ENCODE measurements at regions not wholly inside any gene's neighbourhood (a gene's known extent, or its start where the extent isn't known, plus 50 kb on each side); places are given as distances from the start of the nearest gene placed in this dataset.
"Not testable (repeated sequence)": the region's sequence is repeated elsewhere in the genome, so short reads cannot be mapped to it uniquely, and the experiment has no call there.

GRCh38 chr6:119493980-119494379 is 144.4 kb upstream of the MAN1A1 start:
- ChIA-PET POLR2A (ENCODE audit: unreplicated experiment) (no interaction called here), CTCF (no interaction called here)
- no CpG with 5 or more reads among the region's 1 CpG for WGBS, 2 experiments (ENCODE audit: extremely low coverage in 2 of 2, insufficient read length in 1 of 2)
- no peak overlapping the region for H3K14ac ChIP-seq (replicated peaks; ENCODE audit: low read depth, low read length)
- H3K4ac ChIP-seq (ENCODE audit: low read depth, low read length), result no peak overlapping the region
- no peaks in the 10 kb centered on the region for H3K9me3 ChIP-seq (ENCODE audit: control insufficient read depth, insufficient read depth, low read length)
- in situ Hi-C loops (cut with MboI; ENCODE audit: low sequenced_read_pairs), result no loop called here
- no peak overlapping the region for H2BK5ac ChIP-seq (ENCODE audit: low read depth, low read length, poor library complexity, severe bottlenecking)
- H3K23ac ChIP-seq (ENCODE audit: low read depth, low read length), result no peak overlapping the region
- no peaks in the 10 kb centered on the region for H3K9me1 ChIP-seq (ENCODE audit: insufficient read depth, low read length)
- H2AK9ac ChIP-seq (replicated peaks; ENCODE audit: low read depth, low read length, poor library complexity), result no peak overlapping the region
- no peak overlapping the region for H3K4me3 ChIP-seq (ENCODE audit: insufficient read depth, low read depth, low read length)
- no peak overlapping the region for H3K56ac ChIP-seq (ENCODE audit: extremely low read depth, insufficient read depth, low read length)
- H3K9ac ChIP-seq (ENCODE audit: low read depth, low read length), result no peak overlapping the region
- DNase-seq (no peak), ATAC-seq (ENCODE audit: low read depth) (no peak)
- no peak overlapping the region for H3K4me2 ChIP-seq (ENCODE audit: low read depth, low read length)
- intact Hi-C loops (cut with micrococcal nuclease), result no loop called here
- no TSS peak for BruUV-seq (replicated peaks)
- no peak overlapping the region for H2AK5ac ChIP-seq (ENCODE audit: low read depth, low read length)
- no peak overlapping the region for H2BK20ac ChIP-seq (ENCODE audit: low read depth, low read length)
- H2BK120ac ChIP-seq (ENCODE audit: low read depth, low read length), result no peak overlapping the region
- no peak overlapping the region for H4K91ac ChIP-seq (ENCODE audit: insufficient read depth, low read depth, low read length)
- H3K79me1 ChIP-seq (ENCODE audit: low read depth in 1 of 2, low read length in 2 of 2), result no peaks in the 10 kb centered on the region
- H4K20me1 ChIP-seq (ENCODE audit: insufficient read depth, low read length), result no peaks in the 10 kb centered on the region
- no peak overlapping the region for H2BK15ac ChIP-seq (ENCODE audit: low read depth, low read length)
- dilution Hi-C loops (cut with HindIII; ENCODE audit: low sequenced_read_pairs, unreplicated experiment), result no loop called here
- H4K8ac ChIP-seq (ENCODE audit: low read depth in 2 of 2, low read length in 2 of 2), result no peak overlapping the region
- no peak overlapping the region for H3K27ac ChIP-seq (ENCODE audit: insufficient read depth, low read length)
- no peaks in the 10 kb centered on the region for H3K36me3 ChIP-seq (ENCODE audit: control insufficient read depth, insufficient read depth, low read length)
- H4K5ac ChIP-seq (ENCODE audit: low read depth, low read length), result no peak overlapping the region
- no peaks in the 10 kb centered on the region for H3K4me1 ChIP-seq (ENCODE audit: control insufficient read depth, insufficient read depth, low read length)
- H2AFZ ChIP-seq (replicated peaks; ENCODE audit: low read length, poor library complexity), result no peak overlapping the region
- H3K18ac ChIP-seq (ENCODE audit: low read depth, low read length), result no peak overlapping the region
- no peaks in the 10 kb centered on the region; the same call in 1 of the 2 replicates for H3K27me3 ChIP-seq (ENCODE audit: control insufficient read depth, insufficient read depth, low read length)
- no peak for TF ChIP-seq MAFK (IDR thresholded peaks at IDR 0.05; ENCODE audit: low read depth, low read length)
- TF ChIP-seq BHLHE40 (IDR thresholded peaks at IDR 0.05; ENCODE audit: low read depth, low read length), result no peak
- no peak for TF ChIP-seq USF2 (IDR thresholded peaks at IDR 0.05; ENCODE audit: low read depth, low read length)
- TF ChIP-seq MAZ (IDR thresholded peaks at IDR 0.05; ENCODE audit: borderline replicate concordance, low read depth, low read length), result no peak
- TF ChIP-seq CEBPB (IDR thresholded peaks at IDR 0.05; ENCODE audit: low read depth, low read length), result no peak
- no peak for TF ChIP-seq SMC3 (IDR thresholded peaks at IDR 0.05; ENCODE audit: low read depth, low read length)
- TF ChIP-seq RCOR1 (IDR thresholded peaks at IDR 0.05; ENCODE audit: insufficient replicate concordance, low read length), result no peak

GRCh38 chr6:119491112-119491511 is 141.6 kb upstream of the MAN1A1 start:
- H2BK15ac ChIP-seq (ENCODE audit: low read depth, low read length); CTCF ChIA-PET; H2AK5ac ChIP-seq (ENCODE audit: low read depth, low read length); DNase-seq; H3K14ac ChIP-seq (replicated peaks; ENCODE audit: low read depth, low read length); H3K4me2 ChIP-seq (ENCODE audit: low read depth, low read length); H4K20me1 ChIP-seq (ENCODE audit: insufficient read depth, low read length); H3K79me1 ChIP-seq (ENCODE audit: low read depth in 1 of 2, low read length in 2 of 2); intact Hi-C loops (cut with micrococcal nuclease); H3K27ac ChIP-seq (ENCODE audit: insufficient read depth, low read length); H2AFZ ChIP-seq (replicated peaks; ENCODE audit: low read length, poor library complexity); BruUV-seq (replicated peaks); H4K5ac ChIP-seq (ENCODE audit: low read depth, low read length); H3K9ac ChIP-seq (ENCODE audit: low read depth, low read length); H3K4me1 ChIP-seq (ENCODE audit: control insufficient read depth, insufficient read depth, low read length); H4K91ac ChIP-seq (ENCODE audit: insufficient read depth, low read depth, low read length); in situ Hi-C loops (cut with MboI; ENCODE audit: low sequenced_read_pairs); dilution Hi-C loops (cut with HindIII; ENCODE audit: low sequenced_read_pairs, unreplicated experiment); H3K4me3 ChIP-seq (ENCODE audit: insufficient read depth, low read depth, low read length); H3K4ac ChIP-seq (ENCODE audit: low read depth, low read length); H3K18ac ChIP-seq (ENCODE audit: low read depth, low read length); H2AK9ac ChIP-seq (replicated peaks; ENCODE audit: low read depth, low read length, poor library complexity); H2BK20ac ChIP-seq (ENCODE audit: low read depth, low read length); POLR2A ChIA-PET (ENCODE audit: unreplicated experiment); H3K27me3 ChIP-seq (ENCODE audit: control insufficient read depth, insufficient read depth, low read length); H3K9me1 ChIP-seq (ENCODE audit: insufficient read depth, low read length); H4K8ac ChIP-seq (ENCODE audit: low read depth in 2 of 2, low read length in 2 of 2); H3K9me3 ChIP-seq (ENCODE audit: control insufficient read depth, insufficient read depth, low read length); H3K36me3 ChIP-seq (ENCODE audit: control insufficient read depth, insufficient read depth, low read length); H3K23ac ChIP-seq (ENCODE audit: low read depth, low read length); ATAC-seq (ENCODE audit: low read depth); H3K56ac ChIP-seq (ENCODE audit: extremely low read depth, insufficient read depth, low read length); H2BK5ac ChIP-seq (ENCODE audit: low read depth, low read length, poor library complexity, severe bottlenecking); H2BK120ac ChIP-seq (ENCODE audit: low read depth, low read length): not testable (repeated sequence)
- 60% methylated on average over 1 of the region's 4 CpGs; no CpG with 5 or more reads in 1 of the 2 experiments for WGBS, 2 experiments (ENCODE audit: extremely low coverage in 2 of 2, insufficient read length in 1 of 2)

Measured in IMR-90 (cell line).